ENCODE measurements at regions not wholly inside any gene's neighbourhood (a gene's known extent, or its start where the extent isn't known, plus 50 kb on each side); places are given as distances from the start of the nearest gene placed in this dataset.

DNA sequence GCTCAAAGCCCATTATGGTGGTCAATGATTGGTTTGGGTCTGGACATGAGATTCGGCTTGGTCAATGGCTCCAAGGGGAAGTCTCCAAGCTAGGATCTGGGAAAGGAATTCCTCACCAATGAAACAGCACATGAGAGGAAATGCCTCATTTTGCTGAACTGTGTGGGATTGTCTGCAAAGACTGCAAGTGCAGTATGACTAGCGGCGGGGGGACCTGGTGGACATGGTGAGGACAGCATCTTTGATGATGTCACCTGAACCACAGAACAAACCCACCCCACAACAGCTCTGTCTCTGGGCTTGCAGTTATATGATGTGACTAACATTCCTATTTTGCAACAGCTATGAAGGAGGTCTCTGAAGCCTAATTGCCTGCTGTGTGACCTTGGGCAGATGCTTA, 50.6 kb upstream of the NKD1 start:
- H3K27me3 ChIP-seq (ENCODE audit: control insufficient read depth, insufficient read depth, low read length) = no peaks in the 10 kb centered on the region
- no peaks in the 10 kb centered on the region for H3K9me3 ChIP-seq (ENCODE audit: control insufficient read depth, insufficient read depth, low read depth, low read length)
- H3K36me3 ChIP-seq (ENCODE audit: control insufficient read depth, insufficient read depth, low read length) = no peaks in the 10 kb centered on the region
- H3K79me2 ChIP-seq (ENCODE audit: control insufficient read depth, insufficient read depth, low read length) = no peaks in the 10 kb centered on the region
- no peak overlapping the region for H3K4me3 ChIP-seq (replicated peaks in 1 of 4; ENCODE audit: control extremely low read depth in 1 of 4, insufficient read depth in 1 of 4, low read depth in 3 of 4, low read length in 4 of 4)
- no peaks in the 10 kb centered on the region for H4K20me1 ChIP-seq (ENCODE audit: control insufficient read depth, extremely low read depth, insufficient read depth, low read length)
- no peak overlapping the region for H3K9ac ChIP-seq (ENCODE audit: insufficient read depth, low read length)
- peak in 1 of 2 donors; percentile 79 for DNase-seq (ENCODE audit: low read depth in 2 of 2)
- H3K27ac ChIP-seq (ENCODE audit: insufficient read depth, low read length) = no peak overlapping the region
- H2AFZ ChIP-seq (ENCODE audit: low read length) = no peak overlapping the region
- TF ChIP-seq, protein P1, sequence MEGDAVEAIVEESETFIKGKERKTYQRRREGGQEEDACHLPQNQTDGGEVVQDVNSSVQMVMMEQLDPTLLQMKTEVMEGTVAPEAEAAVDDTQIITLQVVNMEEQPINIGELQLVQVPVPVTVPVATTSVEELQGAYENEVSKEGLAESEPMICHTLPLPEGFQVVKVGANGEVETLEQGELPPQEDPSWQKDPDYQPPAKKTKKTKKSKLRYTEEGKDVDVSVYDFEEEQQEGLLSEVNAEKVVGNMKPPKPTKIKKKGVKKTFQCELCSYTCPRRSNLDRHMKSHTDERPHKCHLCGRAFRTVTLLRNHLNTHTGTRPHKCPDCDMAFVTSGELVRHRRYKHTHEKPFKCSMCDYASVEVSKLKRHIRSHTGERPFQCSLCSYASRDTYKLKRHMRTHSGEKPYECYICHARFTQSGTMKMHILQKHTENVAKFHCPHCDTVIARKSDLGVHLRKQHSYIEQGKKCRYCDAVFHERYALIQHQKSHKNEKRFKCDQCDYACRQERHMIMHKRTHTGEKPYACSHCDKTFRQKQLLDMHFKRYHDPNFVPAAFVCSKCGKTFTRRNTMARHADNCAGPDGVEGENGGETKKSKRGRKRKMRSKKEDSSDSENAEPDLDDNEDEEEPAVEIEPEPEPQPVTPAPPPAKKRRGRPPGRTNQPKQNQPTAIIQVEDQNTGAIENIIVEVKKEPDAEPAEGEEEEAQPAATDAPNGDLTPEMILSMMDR (conservative IDR thresholded peaks at IDR 0.05 in 1 of 2, IDR thresholded peaks at IDR 0.05 in 1 of 2; ENCODE audit: low read depth in 1 of 2, low read length in 2 of 2) = no peak
- no peak for TF ChIP-seq EZH2 (IDR thresholded peaks at IDR 0.05; ENCODE audit: low read length, missing control alignments)
- H3K4me2 ChIP-seq (ENCODE audit: extremely low read depth, insufficient read depth, low read length) = no peak overlapping the region
- H3K4me1 ChIP-seq (ENCODE audit: control insufficient read depth, extremely low read depth, insufficient read depth, low read length) = no peaks in the 10 kb centered on the region

DNA sequence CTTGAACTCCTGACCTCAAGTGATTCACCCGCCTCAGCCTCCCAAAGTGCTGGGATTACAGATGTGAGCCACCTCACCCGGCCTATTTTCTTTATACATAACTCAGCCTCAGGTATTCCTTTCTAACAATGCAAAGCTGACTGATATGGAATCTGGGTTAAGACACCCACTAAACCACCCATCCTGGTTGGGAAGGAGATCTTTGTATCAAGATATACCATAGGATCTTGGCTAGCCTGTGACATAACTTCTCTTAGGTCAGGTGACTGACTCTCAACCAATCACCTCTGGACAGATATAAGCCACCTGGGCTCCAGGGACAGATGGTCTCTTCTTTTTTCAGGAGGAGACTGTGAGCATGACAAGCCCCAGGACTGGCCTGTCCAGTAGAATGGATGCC, 51.2 kb upstream of the NKD1 start:
- TF ChIP-seq, protein P1 (conservative IDR thresholded peaks at IDR 0.05 in 1 of 2, IDR thresholded peaks at IDR 0.05 in 1 of 2; ENCODE audit: low read depth in 1 of 2, low read length in 2 of 2) = no peak
- TF ChIP-seq EZH2 (IDR thresholded peaks at IDR 0.05; ENCODE audit: low read length, missing control alignments) = no peak
- no peaks in the 10 kb centered on the region for H4K20me1 ChIP-seq (ENCODE audit: control insufficient read depth, extremely low read depth, insufficient read depth, low read length)
- H3K4me2 ChIP-seq (ENCODE audit: extremely low read depth, insufficient read depth, low read length) = no peak overlapping the region
- H3K27ac ChIP-seq (ENCODE audit: insufficient read depth, low read length) = no peak overlapping the region
- no peak overlapping the region for H2AFZ ChIP-seq (ENCODE audit: low read length)
- H3K79me2 ChIP-seq (ENCODE audit: control insufficient read depth, insufficient read depth, low read length) = no peaks in the 10 kb centered on the region
- no peaks in the 10 kb centered on the region for H3K9me3 ChIP-seq (ENCODE audit: control insufficient read depth, insufficient read depth, low read depth, low read length)
- DNase-seq (ENCODE audit: low read depth in 2 of 2) = peak in 1 of 2 donors; percentile 10
- no peaks in the 10 kb centered on the region for H3K27me3 ChIP-seq (ENCODE audit: control insufficient read depth, insufficient read depth, low read length)
- no peak overlapping the region for H3K4me3 ChIP-seq (replicated peaks in 1 of 4; ENCODE audit: control extremely low read depth in 1 of 4, insufficient read depth in 1 of 4, low read depth in 3 of 4, low read length in 4 of 4)
- H3K36me3 ChIP-seq (ENCODE audit: control insufficient read depth, insufficient read depth, low read length) = no peaks in the 10 kb centered on the region
- H3K4me1 ChIP-seq (ENCODE audit: control insufficient read depth, extremely low read depth, insufficient read depth, low read length) = no peaks in the 10 kb centered on the region
- no peak overlapping the region for H3K9ac ChIP-seq (ENCODE audit: insufficient read depth, low read length)

DNA sequence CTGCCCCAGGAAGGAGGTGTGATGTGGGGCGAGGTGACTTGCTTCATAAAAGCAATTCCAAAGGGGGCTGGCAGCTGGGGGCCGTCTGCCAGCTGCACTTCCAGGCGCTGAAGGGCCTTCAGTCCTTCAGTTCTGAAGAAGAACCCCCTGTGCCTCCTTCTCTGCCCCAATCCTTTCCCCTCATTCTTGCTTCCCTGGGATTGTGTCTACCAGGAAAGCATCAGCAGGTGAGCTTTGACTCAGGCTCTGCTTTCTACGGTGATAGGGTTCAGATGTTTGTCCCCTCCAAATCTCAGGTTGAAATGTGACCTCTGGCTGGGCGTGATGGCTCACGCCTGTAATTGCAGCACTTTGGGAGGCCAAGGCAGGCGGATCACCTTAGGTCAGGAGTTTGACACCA, 52.5 kb upstream of the NKD1 start:
- Histone ChIP-seq H3K9ac (ENCODE audit: insufficient read depth, low read length) (no peak overlapping the region), H2AFZ (ENCODE audit: low read length) (no peak overlapping the region), H3K4me3 (replicated peaks in 1 of 4; ENCODE audit: control extremely low read depth in 1 of 4, insufficient read depth in 1 of 4, low read depth in 3 of 4, low read length in 4 of 4) (no peak overlapping the region), H3K4me1 (ENCODE audit: control insufficient read depth, extremely low read depth, insufficient read depth, low read length) (no peaks in the 10 kb centered on the region), H3K4me2 (ENCODE audit: extremely low read depth, insufficient read depth, low read length) (no peak overlapping the region), H3K9me3 (ENCODE audit: control insufficient read depth, insufficient read depth, low read depth, low read length) (no peaks in the 10 kb centered on the region), H3K79me2 (ENCODE audit: control insufficient read depth, insufficient read depth, low read length) (no peaks in the 10 kb centered on the region), H3K36me3 (ENCODE audit: control insufficient read depth, insufficient read depth, low read length) (no peaks in the 10 kb centered on the region), H3K27me3 (ENCODE audit: control insufficient read depth, insufficient read depth, low read length) (no peaks in the 10 kb centered on the region), H3K27ac (ENCODE audit: insufficient read depth, low read length) (no peak overlapping the region), H4K20me1 (ENCODE audit: control insufficient read depth, extremely low read depth, insufficient read depth, low read length) (no peaks in the 10 kb centered on the region)
- TF ChIP-seq, protein P1 (conservative IDR thresholded peaks at IDR 0.05 in 1 of 2, IDR thresholded peaks at IDR 0.05 in 1 of 2; ENCODE audit: low read depth in 1 of 2, low read length in 2 of 2) = no peak
- TF ChIP-seq EZH2 (IDR thresholded peaks at IDR 0.05; ENCODE audit: low read length, missing control alignments) = no peak
- no peak for DNase-seq (ENCODE audit: low read depth in 2 of 2)
